ENCODE measurements at regions not wholly inside any gene's neighbourhood (a gene's known extent, or its start where the extent isn't known, plus 50 kb on each side); places are given as distances from the start of the nearest gene placed in this dataset.

GRCh38 chr1:90834886-90835660, 118.0 kb upstream of the BARHL2 start:
- Histone ChIP-seq H3K27ac (no peak overlapping the region), H3K9me3 (no peaks in the 10 kb centered on the region), H3K27me3 (peaks cover 11% of the 10 kb centered on the region), H3K4me1 (peaks cover 22% of the 10 kb centered on the region), H3K36me3 (no peaks in the 10 kb centered on the region), H3K4me3 (peak overlapping the region; percentile 30 to 45)
- TF ChIP-seq CTCF (IDR thresholded peaks at IDR 0.05) (no peak), POLR2A (IDR thresholded peaks at IDR 0.05) (no peak), POLR2AphosphoS5 (IDR thresholded peaks at IDR 0.05; ENCODE audit: insufficient read depth in 1 of 2, low read depth in 1 of 2) (no peak)
- intact Hi-C loops (cut with DNase I) = no loop called here
- no peak for DNase-seq (ENCODE audit: extremely low spot score in 2 of 2)

GRCh38 chr1:90834354-90834885, 117.3 kb upstream of the BARHL2 start:
- Histone ChIP-seq H3K9me3 (no peaks in the 10 kb centered on the region), H3K27me3 (peaks cover 11% of the 10 kb centered on the region), H3K4me1 (peaks cover 22% of the 10 kb centered on the region), H3K4me3 (no peak overlapping the region), H3K27ac (no peak overlapping the region), H3K36me3 (no peaks in the 10 kb centered on the region)
- DNase-seq (ENCODE audit: extremely low spot score in 2 of 2) = no peak
- intact Hi-C loops (cut with DNase I) = no loop called here
- TF ChIP-seq POLR2A (IDR thresholded peaks at IDR 0.05) (no peak), POLR2AphosphoS5 (IDR thresholded peaks at IDR 0.05; ENCODE audit: insufficient read depth in 1 of 2, low read depth in 1 of 2) (no peak), CTCF (IDR thresholded peaks at IDR 0.05) (no peak)

- no peak for DNase-seq (ENCODE audit: extremely low spot score in 2 of 2)
- TF ChIP-seq CTCF (IDR thresholded peaks at IDR 0.05) (no peak), POLR2A (IDR thresholded peaks at IDR 0.05) (no peak), POLR2AphosphoS5 (IDR thresholded peaks at IDR 0.05; ENCODE audit: insufficient read depth in 1 of 2, low read depth in 1 of 2) (no peak)
- Histone ChIP-seq H3K27ac (no peak overlapping the region), H3K4me1 (peaks cover 22% of the 10 kb centered on the region), H3K9me3 (no peaks in the 10 kb centered on the region), H3K4me3 (no peak overlapping the region), H3K36me3 (no peaks in the 10 kb centered on the region), H3K27me3 (peaks cover 11% of the 10 kb centered on the region)
- intact Hi-C loops (cut with DNase I) = no loop called here
These were observed 116.5 kb upstream of the BARHL2 start for GRCh38 chr1:90833466-90834110.

GRCh38 chr1:90831910-90832309, 114.8 kb upstream of the BARHL2 start:
- no peaks in the 10 kb centered on the region for H3K9me3 ChIP-seq
- TF ChIP-seq POLR2A (IDR thresholded peaks at IDR 0.05) (no peak), POLR2AphosphoS5 (IDR thresholded peaks at IDR 0.05; ENCODE audit: insufficient read depth in 1 of 2, low read depth in 1 of 2) (no peak), CTCF (IDR thresholded peaks at IDR 0.05) (no peak)
- peaks cover 11% of the 10 kb centered on the region for H3K27me3 ChIP-seq
- no peak overlapping the region for H3K4me3 ChIP-seq
- intact Hi-C loops (cut with DNase I) = no loop called here
- no peak overlapping the region for H3K27ac ChIP-seq
- peaks cover 22% of the 10 kb centered on the region for H3K4me1 ChIP-seq
- H3K36me3 ChIP-seq = no peaks in the 10 kb centered on the region
- no peak for DNase-seq (ENCODE audit: extremely low spot score in 2 of 2)

GRCh38 chr1:90826834-90827233, 109.7 kb upstream of the BARHL2 start:
- Histone ChIP-seq H3K4me3 (no peak overlapping the region), H3K27me3 (no peaks in the 10 kb centered on the region), H3K9me3 (no peaks in the 10 kb centered on the region), H3K4me1 (no peaks in the 10 kb centered on the region), H3K27ac (no peak overlapping the region), H3K36me3 (no peaks in the 10 kb centered on the region)
- intact Hi-C loops (cut with DNase I) = no loop called here
- no peak for TF ChIP-seq CTCF (IDR thresholded peaks at IDR 0.05)
- no peak for TF ChIP-seq POLR2A (IDR thresholded peaks at IDR 0.05)
- no peak for TF ChIP-seq POLR2AphosphoS5 (IDR thresholded peaks at IDR 0.05; ENCODE audit: insufficient read depth in 1 of 2, low read depth in 1 of 2)
- no peak for DNase-seq (ENCODE audit: extremely low spot score in 2 of 2)

Data from vagina (tissue), 2 donors.